ENCODE measurements at regions not wholly inside any gene's neighbourhood (a gene's known extent, or its start where the extent isn't known, plus 50 kb on each side); places are given as distances from the start of the nearest gene placed in this dataset.

DNA sequence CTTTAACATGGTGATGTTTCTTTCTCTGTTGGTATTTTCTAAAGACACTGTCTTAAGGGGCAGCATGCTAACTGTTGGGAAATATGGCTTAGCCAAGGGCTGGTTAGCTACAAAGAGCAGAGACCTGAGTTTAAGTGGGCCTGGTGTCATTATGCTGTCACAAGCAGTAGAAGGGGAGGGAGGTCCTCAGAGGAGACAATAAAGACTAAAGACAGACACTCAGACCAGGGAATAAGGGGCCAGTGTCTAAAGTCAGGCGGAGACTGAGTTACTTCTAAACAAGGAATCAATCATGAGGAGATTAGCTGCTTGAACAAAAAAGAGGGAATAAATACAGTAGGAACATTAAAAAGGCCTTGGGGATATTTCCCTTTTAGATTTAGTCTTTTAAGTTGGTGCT, 142.7 kb upstream of the DPPA4 start:
- Histone ChIP-seq H3K4me3 (no peak overlapping the region), H3K36me3 (no peaks in the 10 kb centered on the region), H3K27ac (no peak overlapping the region), H3K9me3 (no peaks in the 10 kb centered on the region), H3K27me3 (no peaks in the 10 kb centered on the region), H3K4me1 (no peaks in the 10 kb centered on the region)
- ATAC-seq (no peak), DNase-seq (no peak)
- TF ChIP-seq, protein P1, sequence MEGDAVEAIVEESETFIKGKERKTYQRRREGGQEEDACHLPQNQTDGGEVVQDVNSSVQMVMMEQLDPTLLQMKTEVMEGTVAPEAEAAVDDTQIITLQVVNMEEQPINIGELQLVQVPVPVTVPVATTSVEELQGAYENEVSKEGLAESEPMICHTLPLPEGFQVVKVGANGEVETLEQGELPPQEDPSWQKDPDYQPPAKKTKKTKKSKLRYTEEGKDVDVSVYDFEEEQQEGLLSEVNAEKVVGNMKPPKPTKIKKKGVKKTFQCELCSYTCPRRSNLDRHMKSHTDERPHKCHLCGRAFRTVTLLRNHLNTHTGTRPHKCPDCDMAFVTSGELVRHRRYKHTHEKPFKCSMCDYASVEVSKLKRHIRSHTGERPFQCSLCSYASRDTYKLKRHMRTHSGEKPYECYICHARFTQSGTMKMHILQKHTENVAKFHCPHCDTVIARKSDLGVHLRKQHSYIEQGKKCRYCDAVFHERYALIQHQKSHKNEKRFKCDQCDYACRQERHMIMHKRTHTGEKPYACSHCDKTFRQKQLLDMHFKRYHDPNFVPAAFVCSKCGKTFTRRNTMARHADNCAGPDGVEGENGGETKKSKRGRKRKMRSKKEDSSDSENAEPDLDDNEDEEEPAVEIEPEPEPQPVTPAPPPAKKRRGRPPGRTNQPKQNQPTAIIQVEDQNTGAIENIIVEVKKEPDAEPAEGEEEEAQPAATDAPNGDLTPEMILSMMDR (IDR thresholded peaks at IDR 0.05) = no peak
- intact Hi-C loops (cut with DNase I) = no loop called here

DNA sequence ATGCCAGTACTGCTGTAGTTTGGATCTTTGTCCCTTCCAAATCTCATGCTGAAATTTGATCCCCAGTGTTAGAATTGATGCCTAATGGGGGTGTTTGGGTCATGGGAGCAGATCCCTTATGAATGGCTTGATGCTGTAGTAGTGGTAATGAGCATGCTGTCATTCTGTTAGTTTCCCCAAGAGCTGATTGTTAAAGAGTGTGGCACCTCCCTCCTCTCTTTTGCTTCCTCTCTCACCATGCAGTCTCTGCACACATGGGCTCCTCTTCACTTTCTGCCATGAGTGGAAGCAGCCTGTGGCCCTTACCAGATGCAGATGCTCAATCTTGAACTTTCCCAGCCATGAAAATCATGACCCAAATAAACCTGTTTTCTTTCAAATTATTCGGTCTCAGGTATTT, 141.3 kb upstream of the DPPA4 start:
- ATAC-seq (no peak), DNase-seq (no peak)
- TF ChIP-seq, protein P1 (IDR thresholded peaks at IDR 0.05) = no peak
- Histone ChIP-seq H3K9me3 (peaks cover 0 to 10% of the 10 kb centered on the region in 2 donors), H3K4me1 (no peaks in the 10 kb centered on the region), H3K27me3 (no peaks in the 10 kb centered on the region), H3K27ac (no peak overlapping the region), H3K4me3 (no peak overlapping the region), H3K36me3 (no peaks in the 10 kb centered on the region)
- intact Hi-C loops (cut with DNase I) = no loop called here

DNA sequence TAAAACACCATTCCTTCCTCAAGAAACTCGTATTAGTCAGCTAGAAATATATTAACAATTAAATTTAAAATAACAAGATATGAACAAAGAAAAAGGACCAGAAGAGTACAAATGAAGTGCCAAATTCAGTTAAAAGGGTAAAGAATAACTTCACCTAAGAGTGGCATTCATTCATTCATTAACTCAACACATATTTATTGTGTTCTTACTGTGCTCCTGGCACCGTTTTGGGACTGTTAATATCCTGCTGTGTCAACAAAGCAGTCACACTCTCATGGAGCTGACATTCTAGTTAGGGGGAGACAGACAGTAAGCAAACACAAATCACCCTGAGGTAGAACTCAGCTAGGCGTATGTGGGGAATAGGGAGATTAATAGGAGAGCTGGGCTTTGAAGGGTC, 123.6 kb upstream of the DPPA4 start:
- H3K36me3 ChIP-seq = no peaks in the 10 kb centered on the region
- TF ChIP-seq, protein P1 (IDR thresholded peaks at IDR 0.05) = no peak
- H3K27ac ChIP-seq = no peak overlapping the region
- H3K4me3 ChIP-seq = no peak overlapping the region
- H3K9me3 ChIP-seq = peaks cover 0 to 11% of the 10 kb centered on the region in 2 donors
- ATAC-seq (no peak), DNase-seq (no peak)
- intact Hi-C loops (cut with DNase I) = no loop called here
- no peaks in the 10 kb centered on the region for H3K4me1 ChIP-seq
- H3K27me3 ChIP-seq = no peaks in the 10 kb centered on the region

DNA sequence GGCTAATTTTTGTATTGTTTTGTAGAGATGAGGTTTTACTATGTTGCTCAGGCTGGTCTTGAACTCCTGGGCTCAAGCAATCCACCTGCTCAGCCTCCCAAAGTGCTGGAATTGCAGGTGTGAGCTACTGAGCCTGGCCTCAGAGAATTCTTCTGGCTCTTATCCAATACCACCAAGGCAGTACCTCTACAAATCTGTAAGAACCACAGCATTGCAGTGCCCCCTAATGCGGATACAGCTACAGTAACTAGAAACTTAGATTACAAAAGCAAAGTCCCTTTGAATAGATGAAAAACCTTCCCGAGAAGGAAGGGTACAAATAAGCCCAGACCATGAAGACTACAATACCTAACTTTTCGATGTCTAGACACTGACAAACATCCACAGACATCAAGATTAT, 107.9 kb upstream of the DPPA4 start:
- ATAC-seq = no peak
- H3K4me3 ChIP-seq = no peak overlapping the region
- H3K9me3 ChIP-seq = peaks cover 0 to 48% of the 10 kb centered on the region in 2 donors
- H3K27me3 ChIP-seq = no peaks in the 10 kb centered on the region
- no peak for DNase-seq
- H3K4me1 ChIP-seq = no peaks in the 10 kb centered on the region
- H3K27ac ChIP-seq = no peak overlapping the region
- TF ChIP-seq, protein P1 (IDR thresholded peaks at IDR 0.05) = no peak
- intact Hi-C loops (cut with DNase I) = no loop called here
- no peaks in the 10 kb centered on the region for H3K36me3 ChIP-seq

DNA sequence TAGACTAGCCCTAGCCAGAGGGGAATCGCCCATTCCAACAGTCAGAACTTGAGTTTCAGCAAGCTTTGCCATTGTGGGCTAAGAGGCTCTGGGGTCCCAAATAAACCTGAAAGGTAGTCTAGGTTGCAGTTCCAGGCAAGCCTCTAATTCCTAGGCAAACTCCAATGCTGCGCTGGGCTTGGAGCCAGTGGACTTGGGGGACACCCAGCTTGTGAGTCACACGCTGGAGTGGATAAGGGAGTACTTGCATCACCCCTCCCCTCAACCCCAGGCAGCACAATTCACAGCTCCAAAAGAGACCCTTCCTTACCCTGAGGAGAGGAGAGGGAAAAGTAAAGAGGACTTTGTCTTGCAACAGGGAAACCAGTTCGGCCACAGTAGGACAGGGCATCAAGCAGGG, 105.2 kb upstream of the DPPA4 start:
- DNase-seq (no peak), ATAC-seq (no peak)
- Histone ChIP-seq H3K36me3 (no peaks in the 10 kb centered on the region), H3K27ac (no peak overlapping the region), H3K27me3 (no peaks in the 10 kb centered on the region), H3K4me3 (no peak overlapping the region), H3K4me1 (no peaks in the 10 kb centered on the region), H3K9me3 (peaks cover 0 to 32% of the 10 kb centered on the region in 2 donors)
- TF ChIP-seq, protein P1 (IDR thresholded peaks at IDR 0.05) = no peak
- intact Hi-C loops (cut with DNase I) = no loop called here
